GM12801 (cell line): ENCODE measurements at regions not wholly inside any gene's neighbourhood (a gene's known extent, or its start where the extent isn't known, plus 50 kb on each side); places are given as distances from the start of the nearest gene placed in this dataset.

Experiments used
- CTCF ChIP-seq: IDR thresholded peaks from one replicate; pipeline ENCODE4 v1.5.1; 2011; ENCODE audit warnings: control low read depth; ENCODE audit not compliant: insufficient read length; ENCODE audit errors: extremely low read depth

GRCh38 chr10:118209215-118209614 is 132.9 kb downstream of the FAM204A start:
- no peak for TF ChIP-seq CTCF

GRCh38 chr10:118207470-118208007 is 134.6 kb downstream of the FAM204A start:
- TF ChIP-seq CTCF: no peak

GRCh38 chr10:118204292-118204943 is 137.7 kb downstream of the FAM204A start:
- TF ChIP-seq CTCF: no peak

- TF ChIP-seq CTCF: no peak
Observed at GRCh38 chr10:118203461-118203860, 138.7 kb downstream of the FAM204A start.

GRCh38 chr10:118195729-118196128 is 146.4 kb downstream of the FAM204A start:
- TF ChIP-seq CTCF: no peak

- no peak for TF ChIP-seq CTCF
Observed at GRCh38 chr10:118193642-118194041, 146.9 kb upstream of the RAB11FIP2 start.

- no peak for TF ChIP-seq CTCF
Observed at GRCh38 chr10:118181021-118181420, 134.3 kb upstream of the RAB11FIP2 start.
